Mesenchymal stem cell (in vitro differentiated cells and primary cell): ENCODE measurements at regions not wholly inside any gene's neighbourhood (a gene's known extent, or its start where the extent isn't known, plus 50 kb on each side); places are given as distances from the start of the nearest gene placed in this dataset.

ENCODE experiments used
- DNase-seq: peaks from one replicate; pipeline ENCODE4 v3.0.0-alpha.2; 2013
- H2AFZ ChIP-seq: one replicate; pipeline ENCODE4 v1.6.1; 2013; ENCODE audit warnings: low read depth, mild to moderate bottlenecking, control low read depth, inconsistent platforms, low read length, moderate library complexity
- H2AK5ac ChIP-seq: 2 replicates; pipeline ENCODE4 v1.6.1; 2013; ENCODE audit warnings: low read length, moderate library complexity, mild to moderate bottlenecking, inconsistent platforms; ENCODE audit not compliant: severe bottlenecking
- H2BK120ac ChIP-seq: one replicate; pipeline ENCODE4 v1.6.1; 2013; ENCODE audit warnings: low read depth, mild to moderate bottlenecking, inconsistent platforms, low read length, moderate library complexity
- H2BK12ac ChIP-seq, 2 experiments: one replicate each; pipeline ENCODE4 v1.6.1; 2013; ENCODE audit warnings: inconsistent platforms in 2 of 2, low read length in 2 of 2, mild to moderate bottlenecking in 2 of 2, moderate library complexity in 2 of 2, control low read depth in 1 of 2
- H2BK15ac ChIP-seq: one replicate; pipeline ENCODE4 v1.6.1; 2013; ENCODE audit warnings: mild to moderate bottlenecking, low read depth, inconsistent platforms; ENCODE audit not compliant: poor library complexity, severe bottlenecking
- H2BK5ac ChIP-seq: 2 replicates; pipeline ENCODE4 v1.6.1; 2013; ENCODE audit warnings: low read depth, mild to moderate bottlenecking, low read length, control low read depth, inconsistent platforms; ENCODE audit not compliant: poor library complexity, severe bottlenecking
- H3K14ac ChIP-seq, 2 experiments: one replicate each; pipeline ENCODE4 v1.6.1; 2013; ENCODE audit warnings: inconsistent platforms in 2 of 2, low read length in 2 of 2, control low read depth in 1 of 2, mild to moderate bottlenecking in 1 of 2, moderate library complexity in 1 of 2
- H3K18ac ChIP-seq, 2 experiments: one replicate each; pipeline ENCODE4 v1.6.1; 2013; ENCODE audit warnings: inconsistent platforms in 2 of 2, low read length in 2 of 2, control low read depth in 1 of 2, low read depth in 1 of 2, mild to moderate bottlenecking in 1 of 2
- H3K23ac ChIP-seq, 2 experiments: one replicate each; pipeline ENCODE4 v1.6.1; 2013; ENCODE audit warnings: inconsistent platforms in 2 of 2, low read length in 2 of 2, mild to moderate bottlenecking in 2 of 2, moderate library complexity in 2 of 2, control low read depth in 1 of 2
- H3K27ac ChIP-seq: 2 replicates; pipeline ENCODE4 v1.5.1; 2013; ENCODE audit warnings: mild to moderate bottlenecking, moderate library complexity, low read length, control low read depth, inconsistent platforms; ENCODE audit not compliant: poor library complexity, severe bottlenecking
- H3K27me3 ChIP-seq, 2 experiments: 2 replicates each; pipeline versions ENCODE4 v1.6.1 to v1.7.0; 2013; ENCODE audit warnings: low read length in 2 of 2, mild to moderate bottlenecking in 2 of 2, moderate library complexity in 2 of 2, control low read depth in 1 of 2, inconsistent platforms in 1 of 2; ENCODE audit not compliant: control insufficient read depth in 1 of 2, insufficient read depth in 1 of 2
- H3K36me3 ChIP-seq, 2 experiments: 2 replicates each; pipeline versions ENCODE4 v1.6.1 to v1.7.0; 2013; ENCODE audit warnings: low read length in 2 of 2, control low read depth in 1 of 2, inconsistent platforms in 1 of 2, low read depth in 1 of 2, mild to moderate bottlenecking in 1 of 2; ENCODE audit not compliant: insufficient read depth in 2 of 2, control insufficient read depth in 1 of 2
- H3K4ac ChIP-seq, 2 experiments: one replicate each; pipeline ENCODE4 v1.6.1; 2013; ENCODE audit warnings: inconsistent platforms in 2 of 2, low read length in 2 of 2, mild to moderate bottlenecking in 2 of 2, moderate library complexity in 2 of 2, control low read depth in 1 of 2, low read depth in 1 of 2
- H3K4me1 ChIP-seq: 2 replicates; pipeline ENCODE4 v1.6.1; 2013; ENCODE audit warnings: low read depth, low read length, control low read depth; ENCODE audit not compliant: control insufficient read depth, insufficient read depth
- H3K4me2 ChIP-seq: 2 replicates; pipeline ENCODE4 v1.6.1; 2013; ENCODE audit warnings: low read length, mild to moderate bottlenecking, inconsistent platforms; ENCODE audit not compliant: poor library complexity, severe bottlenecking
- H3K4me3 ChIP-seq, 2 experiments: 2 replicates each; pipeline versions ENCODE4 v1.5.1 to v1.7.0; 2013; ENCODE audit warnings: low read length in 2 of 2, mild to moderate bottlenecking in 2 of 2, control low read depth in 1 of 2, low read depth in 1 of 2; ENCODE audit not compliant: insufficient read depth in 1 of 2
- H3K79me1 ChIP-seq: replicated peaks from 2 replicates; pipeline ENCODE4 v1.6.1; 2013; ENCODE audit warnings: mild to moderate bottlenecking, control low read depth, low read length, inconsistent platforms; ENCODE audit not compliant: poor library complexity, severe bottlenecking
- H3K9ac ChIP-seq: 2 replicates; pipeline ENCODE4 v1.7.0; 2013; ENCODE audit warnings: mild to moderate bottlenecking, low read length, moderate library complexity
- H3K9me3 ChIP-seq: 2 replicates; pipeline ENCODE4 v1.7.0; 2013; ENCODE audit warnings: mild to moderate bottlenecking, low read length; ENCODE audit not compliant: control insufficient read depth
- H4K8ac ChIP-seq: one replicate; pipeline ENCODE4 v1.6.1; 2013; ENCODE audit warnings: inconsistent platforms, mild to moderate bottlenecking, low read length, moderate library complexity
- H4K91ac ChIP-seq: one replicate; pipeline ENCODE4 v1.6.1; 2013; ENCODE audit warnings: mild to moderate bottlenecking, low read length, inconsistent platforms
- WGBS: methylation state at CpG from one replicate; pipeline ENCODE4 v1.1.7; 2013; ENCODE audit warnings: mixed read lengths; 5-methylcytosine and 5-hydroxymethylcytosine counted together

DNA sequence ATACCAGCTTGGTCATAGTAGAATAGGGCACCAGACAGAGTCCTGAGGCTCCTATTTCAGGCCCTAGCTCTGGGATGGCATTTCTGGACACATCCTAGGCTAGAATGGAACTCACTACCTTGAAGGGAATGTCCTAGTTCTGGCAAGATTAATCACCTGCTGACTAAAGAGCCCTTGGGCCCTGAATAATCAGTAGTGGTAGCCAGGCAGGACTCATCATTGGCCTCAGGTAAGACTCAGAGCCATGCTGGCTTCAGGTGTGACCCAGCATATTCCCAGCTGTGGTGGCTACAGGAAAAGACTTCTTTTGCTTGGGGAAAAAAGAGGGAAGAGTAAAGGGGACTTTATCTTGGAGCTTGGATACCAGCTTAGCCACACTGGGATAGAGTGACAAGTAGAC, 131.0 kb upstream of the SRD5A2 start:
- Histone ChIP-seq H3K4ac (no peak overlapping the region), H3K23ac (no peak overlapping the region), H3K4me1 (no peaks in the 10 kb centered on the region), H2AFZ (no peak overlapping the region), H3K79me1 (no peaks in the 10 kb centered on the region), H3K9me3 (no peaks in the 10 kb centered on the region), H2BK5ac (no peak overlapping the region), H3K4me3 (no peak overlapping the region), H3K4me2 (no peak overlapping the region), H2BK12ac (no peak overlapping the region), H2BK120ac (no peak overlapping the region), H4K8ac (no peak overlapping the region), H2BK15ac (no peak overlapping the region), H3K27ac (no peak overlapping the region), H3K27me3 (no peaks in the 10 kb centered on the region), H3K18ac (no peak overlapping the region), H3K36me3 (no peaks in the 10 kb centered on the region), H3K9ac (no peak overlapping the region), H4K91ac (no peak overlapping the region), H3K14ac (no peak overlapping the region), H2AK5ac (no peak overlapping the region)
- DNase-seq = no peak

DNA sequence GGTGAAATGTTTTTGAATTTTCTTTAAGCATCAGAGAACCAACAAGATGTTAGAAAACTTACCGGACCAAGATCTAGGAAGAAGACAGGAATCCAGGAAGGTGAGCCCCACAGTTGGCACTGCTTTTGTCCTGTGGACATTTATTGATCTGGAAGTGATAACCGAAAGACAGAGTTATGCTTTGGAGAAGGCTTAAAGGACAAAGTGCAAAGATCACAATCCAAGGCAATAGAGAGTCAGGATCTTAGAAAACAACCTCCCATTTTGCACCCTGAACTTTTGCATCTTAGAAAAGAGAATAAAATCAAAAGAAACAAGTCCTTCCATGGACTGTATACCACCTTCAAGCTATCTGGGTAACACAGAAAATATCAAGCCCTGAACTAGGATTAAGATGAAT, 129.4 kb upstream of the SRD5A2 start:
- Histone ChIP-seq H3K4me2 (no peak overlapping the region), H2BK120ac (no peak overlapping the region), H2AK5ac (no peak overlapping the region), H3K79me1 (no peaks in the 10 kb centered on the region), H3K18ac (no peak overlapping the region), H2AFZ (no peak overlapping the region), H4K8ac (no peak overlapping the region), H3K27me3 (no peaks in the 10 kb centered on the region), H3K9ac (no peak overlapping the region), H3K4ac (no peak overlapping the region), H3K4me1 (no peaks in the 10 kb centered on the region), H3K4me3 (no peak overlapping the region), H3K9me3 (no peaks in the 10 kb centered on the region), H4K91ac (no peak overlapping the region), H2BK12ac (no peak overlapping the region), H3K14ac (no peak overlapping the region), H3K27ac (no peak overlapping the region), H3K23ac (no peak overlapping the region), H2BK5ac (no peak overlapping the region), H2BK15ac (no peak overlapping the region), H3K36me3 (no peaks in the 10 kb centered on the region)
- WGBS = 84% methylated on average over 2 of the region's 2 CpGs
- no peak for DNase-seq

DNA sequence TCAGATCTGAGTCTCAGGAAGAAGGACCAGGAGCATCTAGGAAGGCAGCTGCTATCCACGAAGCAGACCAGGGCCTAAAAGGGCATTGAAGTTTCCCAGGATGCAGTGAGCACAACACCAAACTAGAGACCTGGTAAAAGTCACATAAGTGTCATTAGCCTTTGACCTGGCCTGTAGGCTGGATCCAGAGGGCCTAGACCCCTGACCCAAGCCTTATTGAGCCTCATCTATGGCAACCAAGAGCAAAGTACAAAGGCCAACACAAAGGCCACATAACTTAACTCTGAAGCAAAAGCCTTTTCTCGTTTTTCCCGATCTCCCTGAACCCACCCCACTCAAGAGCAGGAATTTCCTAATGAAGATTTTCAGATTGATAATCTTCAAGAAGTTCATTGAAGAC, 127.3 kb upstream of the SRD5A2 start:
- Histone ChIP-seq H2BK5ac (no peak overlapping the region), H3K4ac (no peak overlapping the region), H3K18ac (no peak overlapping the region), H3K27ac (no peak overlapping the region), H2AK5ac (no peak overlapping the region), H3K4me3 (no peak overlapping the region), H3K4me2 (no peak overlapping the region), H3K27me3 (no peaks in the 10 kb centered on the region), H2BK12ac (no peak overlapping the region), H4K91ac (no peak overlapping the region), H3K9me3 (peaks cover 1% of the 10 kb centered on the region), H4K8ac (no peak overlapping the region), H2BK15ac (no peak overlapping the region), H3K4me1 (no peaks in the 10 kb centered on the region), H3K9ac (no peak overlapping the region), H3K23ac (no peak overlapping the region), H3K79me1 (no peaks in the 10 kb centered on the region), H3K14ac (no peak overlapping the region), H2AFZ (no peak overlapping the region), H2BK120ac (no peak overlapping the region), H3K36me3 (no peaks in the 10 kb centered on the region)
- 14% methylated on average over 1 of the region's 3 CpGs for WGBS
- no peak for DNase-seq

DNA sequence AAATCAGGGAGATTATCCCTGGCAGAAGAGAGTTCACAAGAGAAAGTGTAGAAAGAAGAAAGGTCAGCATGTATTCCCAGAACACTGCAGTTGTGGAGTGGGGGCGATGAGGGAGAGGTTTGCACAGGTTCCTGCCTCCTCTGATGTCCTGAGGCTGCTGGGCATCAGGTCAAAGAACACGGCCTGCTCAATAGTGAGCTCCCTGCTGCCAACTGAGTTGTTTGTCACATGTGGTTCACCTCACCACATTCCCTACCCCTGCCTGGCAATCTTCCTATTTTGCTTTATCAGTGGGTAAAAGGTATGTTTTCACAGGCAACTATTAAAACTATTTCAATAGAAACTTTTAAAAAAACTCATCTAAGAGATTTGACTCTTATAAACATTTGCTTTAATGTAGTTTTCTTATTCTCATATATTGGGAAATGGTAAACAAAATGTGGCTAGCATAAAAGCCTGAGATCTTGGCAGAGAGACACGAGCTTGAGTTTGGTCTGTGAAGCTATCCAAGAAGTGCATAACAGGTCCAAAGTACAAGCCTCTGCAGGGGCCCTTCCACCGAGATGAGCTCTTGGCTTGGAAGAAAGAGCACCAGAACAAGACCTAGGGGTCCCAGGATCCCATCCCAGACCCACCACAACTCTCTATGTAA, 123.9 kb upstream of the SRD5A2 start:
- no peak overlapping the region for H3K4ac ChIP-seq
- no peak overlapping the region for H2BK120ac ChIP-seq
- H2AFZ ChIP-seq = no peak overlapping the region
- no peak overlapping the region for H2BK5ac ChIP-seq
- no peak overlapping the region for H3K9ac ChIP-seq
- H2BK12ac ChIP-seq = no peak overlapping the region
- no peaks in the 10 kb centered on the region for H3K79me1 ChIP-seq
- no peak for DNase-seq
- H3K27ac ChIP-seq = no peak overlapping the region
- no peak overlapping the region for H4K91ac ChIP-seq
- no peak overlapping the region for H3K14ac ChIP-seq
- no peak overlapping the region for H4K8ac ChIP-seq
- no peaks in the 10 kb centered on the region for H3K36me3 ChIP-seq
- H2AK5ac ChIP-seq = no peak overlapping the region
- no peak overlapping the region for H3K4me2 ChIP-seq
- no peak overlapping the region for H3K4me3 ChIP-seq
- H2BK15ac ChIP-seq = no peak overlapping the region
- no peaks in the 10 kb centered on the region for H3K4me1 ChIP-seq
- 18% methylated on average over 3 of the region's 4 CpGs for WGBS
- peaks cover 15% of the 10 kb centered on the region for H3K9me3 ChIP-seq
- no peak overlapping the region for H3K18ac ChIP-seq
- H3K27me3 ChIP-seq = no peaks in the 10 kb centered on the region
- H3K23ac ChIP-seq = no peak overlapping the region
